HG03064 (cell line): ENCODE measurements at regions not wholly inside any gene's neighbourhood (a gene's known extent, or its start where the extent isn't known, plus 50 kb on each side); places are given as distances from the start of the nearest gene placed in this dataset.
A peak's percentile ranks its signal among the peaks of the same experiment; 100 is the strongest.
"Not testable (repeated sequence)": the region's sequence is repeated elsewhere in the genome, so short reads cannot be mapped to it uniquely, and the experiment has no call there.

Source experiments
- ATAC-seq: cut with Tn5 transposase; IDR thresholded peaks from one replicate; pipeline ENCODE4 v1.9.1; 2021; ENCODE audit warnings: low read depth; ENCODE audit not compliant: unreplicated experiment

GRCh38 chrX:115909017-115909416 is 261.5 kb upstream of the AGTR2 start:
- no peak for ATAC-seq

GRCh38 chrX:115911967-115912366 is 258.6 kb upstream of the AGTR2 start:
- ATAC-seq, result no peak

GRCh38 chrX:115912372-115912897 is 258.1 kb upstream of the AGTR2 start:
- ATAC-seq, result peak; percentile 94

GRCh38 chrX:115913575-115913974 is 257.0 kb upstream of the AGTR2 start:
- ATAC-seq, result peak; percentile 53

GRCh38 chrX:115915625-115916024 is 254.9 kb upstream of the AGTR2 start:
- ATAC-seq, result not testable (repeated sequence)

- no peak for ATAC-seq
Observed at GRCh38 chrX:115929480-115929879, 241.1 kb upstream of the AGTR2 start.

GRCh38 chrX:115936008-115936407 is 234.5 kb upstream of the AGTR2 start:
- ATAC-seq, result no peak

GRCh38 chrX:115939070-115939469 is 231.5 kb upstream of the AGTR2 start:
- ATAC-seq, result peak; percentile 56

GRCh38 chrX:115939636-115940160 is 230.8 kb upstream of the AGTR2 start:
- no peak for ATAC-seq

- ATAC-seq, result peak; percentile 8
Observed at GRCh38 chrX:115940348-115940747, 230.2 kb upstream of the AGTR2 start.

- ATAC-seq, result peak; percentile 77
Observed at GRCh38 chrX:115940888-115941332, 229.6 kb upstream of the AGTR2 start.

GRCh38 chrX:115941388-115941787 is 229.2 kb upstream of the AGTR2 start:
- no peak for ATAC-seq

GRCh38 chrX:115946059-115946458 is 224.5 kb upstream of the AGTR2 start:
- ATAC-seq, result no peak

GRCh38 chrX:115948018-115948923 is 222.3 kb upstream of the AGTR2 start:
- ATAC-seq, result peak; percentile 66

GRCh38 chrX:115949900-115950822 is 220.4 kb upstream of the AGTR2 start:
- ATAC-seq, result no peak

GRCh38 chrX:115952417-115953092 is 218.0 kb upstream of the AGTR2 start:
- ATAC-seq, result no peak

GRCh38 chrX:115957862-115958490 is 212.6 kb upstream of the AGTR2 start:
- ATAC-seq, result no peak

- no peak for ATAC-seq
Observed at GRCh38 chrX:115958687-115959359, 211.7 kb upstream of the AGTR2 start.

- ATAC-seq, result no peak
Observed at GRCh38 chrX:115960440-115961084, 210.0 kb upstream of the AGTR2 start.
